ENCODE measurements at regions not wholly inside any gene's neighbourhood (a gene's known extent, or its start where the extent isn't known, plus 50 kb on each side); places are given as distances from the start of the nearest gene placed in this dataset.

GRCh38 chr7:118327174-118327573 is 102.7 kb downstream of the ANKRD7 start:
- WGBS, 2 experiments: 95 to 100% methylated on average over 2 of the region's 2 CpGs
- H3K27me3 ChIP-seq (ENCODE audit: control insufficient read depth, insufficient read depth, low read length, poor library complexity, severe bottlenecking): no peaks in the 10 kb centered on the region
- no peak overlapping the region for H3K27ac ChIP-seq (ENCODE audit: insufficient read depth, low read depth, low read length, poor library complexity, severe bottlenecking)
- H3K4me3 ChIP-seq (ENCODE audit: insufficient read depth, low read depth, low read length): no peak overlapping the region
- H3K9me3 ChIP-seq (ENCODE audit: control insufficient read depth, low read length): no peaks in the 10 kb centered on the region
- H3K36me3 ChIP-seq (ENCODE audit: control insufficient read depth, insufficient read depth, low read length): no peaks in the 10 kb centered on the region
- H3K4me1 ChIP-seq (ENCODE audit: control insufficient read depth, insufficient read depth, low read length): no peaks in the 10 kb centered on the region

DNA sequence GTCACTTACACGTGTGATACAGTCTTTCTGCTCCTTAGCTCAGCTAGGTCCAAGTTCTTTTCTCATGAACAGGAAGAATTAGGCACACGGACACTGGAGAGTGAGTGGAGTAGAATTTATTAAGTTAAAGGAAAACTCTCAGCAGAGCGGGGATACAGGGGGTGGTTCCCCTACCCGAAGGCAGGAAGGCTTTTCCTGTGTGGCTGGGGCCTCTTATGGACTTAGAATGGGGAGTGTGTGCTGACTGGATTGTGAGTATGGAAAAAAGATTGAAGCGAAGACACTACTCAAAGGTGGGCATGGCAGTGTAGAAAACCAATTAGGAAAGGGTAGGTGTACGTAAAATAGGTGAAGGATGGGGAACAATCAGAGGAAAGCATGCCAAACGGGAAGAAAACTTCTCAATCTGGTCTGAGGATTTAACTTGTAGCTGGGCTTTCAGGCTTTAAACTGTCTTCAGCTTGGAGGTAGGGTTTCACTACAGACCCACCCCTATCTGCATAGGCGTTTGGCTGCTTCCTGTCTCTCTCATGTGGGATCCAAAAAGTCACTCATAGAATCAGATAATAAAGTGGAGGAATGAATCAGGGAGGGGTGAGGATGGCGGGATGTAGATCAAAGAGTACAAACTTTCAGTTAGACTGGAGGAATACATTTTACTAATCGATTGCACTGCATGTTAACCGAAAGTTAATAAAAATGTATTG is 104.2 kb downstream of the ANKRD7 start:
- H3K4me1 ChIP-seq (ENCODE audit: control insufficient read depth, insufficient read depth, low read length): no peaks in the 10 kb centered on the region
- H3K36me3 ChIP-seq (ENCODE audit: control insufficient read depth, insufficient read depth, low read length): no peaks in the 10 kb centered on the region
- H3K4me3 ChIP-seq (ENCODE audit: insufficient read depth, low read depth, low read length): no peak overlapping the region
- no peaks in the 10 kb centered on the region for H3K27me3 ChIP-seq (ENCODE audit: control insufficient read depth, insufficient read depth, low read length, poor library complexity, severe bottlenecking)
- 89 to 90% methylated on average over 9 of the region's 11 CpGs for WGBS, 2 experiments
- H3K9me3 ChIP-seq (ENCODE audit: control insufficient read depth, low read length): no peaks in the 10 kb centered on the region
- H3K27ac ChIP-seq (ENCODE audit: insufficient read depth, low read depth, low read length, poor library complexity, severe bottlenecking): no peak overlapping the region

GRCh38 chr7:118330388-118330787 is 105.9 kb downstream of the ANKRD7 start:
- 74 to 87% methylated on average over 3 of the region's 3 CpGs for WGBS, 2 experiments
- Histone ChIP-seq H3K4me3 (ENCODE audit: insufficient read depth, low read depth, low read length) (no peak overlapping the region), H3K27me3 (ENCODE audit: control insufficient read depth, insufficient read depth, low read length, poor library complexity, severe bottlenecking) (no peaks in the 10 kb centered on the region), H3K27ac (ENCODE audit: insufficient read depth, low read depth, low read length, poor library complexity, severe bottlenecking) (no peak overlapping the region), H3K9me3 (ENCODE audit: control insufficient read depth, low read length) (no peaks in the 10 kb centered on the region), H3K4me1 (ENCODE audit: control insufficient read depth, insufficient read depth, low read length) (no peaks in the 10 kb centered on the region), H3K36me3 (ENCODE audit: control insufficient read depth, insufficient read depth, low read length) (no peaks in the 10 kb centered on the region)

- no peak overlapping the region for H3K4me3 ChIP-seq (ENCODE audit: insufficient read depth, low read depth, low read length)
- no peak overlapping the region for H3K27ac ChIP-seq (ENCODE audit: insufficient read depth, low read depth, low read length, poor library complexity, severe bottlenecking)
- no peaks in the 10 kb centered on the region for H3K27me3 ChIP-seq (ENCODE audit: control insufficient read depth, insufficient read depth, low read length, poor library complexity, severe bottlenecking)
- H3K9me3 ChIP-seq (ENCODE audit: control insufficient read depth, low read length): no peaks in the 10 kb centered on the region
- H3K36me3 ChIP-seq (ENCODE audit: control insufficient read depth, insufficient read depth, low read length): no peaks in the 10 kb centered on the region
- no peaks in the 10 kb centered on the region for H3K4me1 ChIP-seq (ENCODE audit: control insufficient read depth, insufficient read depth, low read length)
Measured at GRCh38 chr7:118346748-118347147, 122.2 kb downstream of the ANKRD7 start.

DNA sequence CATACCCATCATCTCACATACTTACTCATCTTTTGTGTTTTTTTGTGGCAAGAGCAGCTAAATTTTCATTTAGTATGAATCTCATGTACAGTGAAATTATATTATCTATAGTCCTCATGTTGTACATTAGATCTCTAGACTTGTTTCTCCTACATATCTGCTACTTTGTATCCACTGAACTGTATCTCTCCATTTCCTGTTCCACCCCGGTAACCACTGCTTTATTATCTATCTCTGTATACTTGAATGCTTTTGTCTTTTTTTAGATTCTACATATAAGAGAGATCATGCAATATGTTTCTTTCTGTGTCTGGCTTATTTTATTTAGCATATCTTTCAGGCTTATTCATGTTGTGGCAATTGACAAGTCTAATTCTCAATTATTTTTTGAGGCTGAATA is 125.1 kb downstream of the ANKRD7 start:
- WGBS, 2 experiments: no CpG with 5 or more reads among the region's 1 CpG
- Histone ChIP-seq H3K27ac (ENCODE audit: insufficient read depth, low read depth, low read length, poor library complexity, severe bottlenecking) (no peak overlapping the region), H3K4me1 (ENCODE audit: control insufficient read depth, insufficient read depth, low read length) (no peaks in the 10 kb centered on the region)

DNA sequence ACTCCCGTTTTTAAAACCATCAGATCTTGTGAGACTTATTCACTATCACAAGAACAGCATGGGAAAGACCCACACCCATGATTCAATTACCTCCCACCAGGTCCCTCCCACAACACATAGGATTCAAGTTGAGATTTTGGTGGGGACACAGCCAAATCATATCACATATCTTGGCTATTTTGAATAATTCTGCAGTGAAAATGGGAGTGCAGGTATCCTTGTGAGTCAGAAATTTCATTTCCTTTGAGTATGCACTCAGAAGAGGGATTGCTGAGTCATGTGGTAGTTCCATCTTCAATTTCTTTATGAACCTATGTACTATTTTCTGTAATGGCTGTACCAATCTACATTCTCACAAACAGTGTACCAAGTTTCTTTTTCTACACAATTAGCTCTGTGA is 125.8 kb downstream of the ANKRD7 start:
- WGBS, 2 experiments: 88 to 94% methylated on average over 1 of the region's 1 CpG
- Histone ChIP-seq H3K4me1 (ENCODE audit: control insufficient read depth, insufficient read depth, low read length) (no peaks in the 10 kb centered on the region), H3K27me3 (ENCODE audit: control insufficient read depth, insufficient read depth, low read length, poor library complexity, severe bottlenecking) (no peaks in the 10 kb centered on the region), H3K36me3 (ENCODE audit: control insufficient read depth, insufficient read depth, low read length) (no peaks in the 10 kb centered on the region), H3K27ac (ENCODE audit: insufficient read depth, low read depth, low read length, poor library complexity, severe bottlenecking) (no peak overlapping the region), H3K4me3 (ENCODE audit: insufficient read depth, low read depth, low read length) (no peak overlapping the region), H3K9me3 (ENCODE audit: control insufficient read depth, low read length) (no peaks in the 10 kb centered on the region)

More for the DNA sequence above, 125.1 kb downstream of the ANKRD7 start:
- no peak overlapping the region for H3K4me3 ChIP-seq (ENCODE audit: insufficient read depth, low read depth, low read length)
- no peaks in the 10 kb centered on the region for H3K27me3 ChIP-seq (ENCODE audit: control insufficient read depth, insufficient read depth, low read length, poor library complexity, severe bottlenecking)
- no peaks in the 10 kb centered on the region for H3K9me3 ChIP-seq (ENCODE audit: control insufficient read depth, low read length)
- H3K36me3 ChIP-seq (ENCODE audit: control insufficient read depth, insufficient read depth, low read length): no peaks in the 10 kb centered on the region

DNA sequence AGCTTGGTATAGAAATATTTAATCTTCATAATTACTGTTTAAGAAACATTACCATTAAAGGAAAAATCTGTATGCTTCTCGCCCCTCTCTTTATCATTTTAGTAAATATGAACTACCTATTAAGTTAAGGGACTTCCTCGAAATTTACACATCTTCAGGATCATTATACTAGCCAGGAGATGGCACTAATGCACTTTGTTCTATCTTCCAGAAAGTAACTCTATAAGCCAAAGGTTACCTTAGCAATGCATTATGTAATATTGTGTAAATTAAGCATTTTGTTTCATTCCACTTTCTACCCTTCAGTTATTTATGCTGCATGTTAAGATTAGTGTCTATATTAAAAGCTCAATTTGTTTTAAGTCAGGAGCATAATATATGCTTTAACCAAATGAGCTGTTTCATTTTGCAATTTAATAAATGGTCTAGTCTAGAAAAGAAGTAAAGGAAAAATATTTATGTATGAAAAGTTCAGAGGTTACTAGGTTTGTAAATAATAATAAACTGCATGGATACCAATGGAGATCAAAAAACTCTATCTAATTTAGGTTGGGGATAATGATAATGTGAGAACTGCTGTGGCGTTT is 128.5 kb downstream of the ANKRD7 start:
- H3K27me3 ChIP-seq (ENCODE audit: control insufficient read depth, insufficient read depth, low read length, poor library complexity, severe bottlenecking): no peaks in the 10 kb centered on the region
- H3K36me3 ChIP-seq (ENCODE audit: control insufficient read depth, insufficient read depth, low read length): no peaks in the 10 kb centered on the region
- H3K27ac ChIP-seq (ENCODE audit: insufficient read depth, low read depth, low read length, poor library complexity, severe bottlenecking): no peak overlapping the region
- 74% methylated on average over 3 of the region's 3 CpGs; no CpG with 5 or more reads in 1 of the 2 experiments for WGBS, 2 experiments
- H3K4me1 ChIP-seq (ENCODE audit: control insufficient read depth, insufficient read depth, low read length): no peaks in the 10 kb centered on the region
- H3K9me3 ChIP-seq (ENCODE audit: control insufficient read depth, low read length): no peaks in the 10 kb centered on the region
- no peak overlapping the region for H3K4me3 ChIP-seq (ENCODE audit: insufficient read depth, low read depth, low read length)

DNA sequence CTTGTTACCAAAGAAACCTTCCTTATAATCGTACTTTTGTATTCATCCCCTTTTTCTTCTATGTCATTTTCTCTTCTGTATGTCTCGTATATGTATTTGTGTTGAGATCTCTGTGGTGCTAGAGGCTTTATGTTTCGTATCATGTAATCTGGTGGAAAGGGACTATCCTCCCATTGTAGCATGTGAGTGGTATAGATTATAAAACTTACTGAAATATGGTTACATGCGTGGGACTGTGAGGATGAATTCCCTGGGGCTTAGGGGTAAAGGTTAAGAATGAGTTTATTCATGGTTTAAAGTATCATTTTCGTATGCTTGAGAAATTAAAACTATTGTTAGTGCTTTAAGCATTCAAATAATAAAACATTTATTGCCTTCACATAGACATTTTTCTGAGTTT is 141.9 kb downstream of the ANKRD7 start:
- 94 to 95% methylated on average over 2 to 4 of the region's 5 CpGs for WGBS, 2 experiments
- Histone ChIP-seq H3K9me3 (ENCODE audit: control insufficient read depth, low read length) (no peaks in the 10 kb centered on the region), H3K4me3 (ENCODE audit: insufficient read depth, low read depth, low read length) (no peak overlapping the region), H3K27me3 (ENCODE audit: control insufficient read depth, insufficient read depth, low read length, poor library complexity, severe bottlenecking) (no peaks in the 10 kb centered on the region), H3K27ac (ENCODE audit: insufficient read depth, low read depth, low read length, poor library complexity, severe bottlenecking) (no peak overlapping the region), H3K36me3 (ENCODE audit: control insufficient read depth, insufficient read depth, low read length) (no peaks in the 10 kb centered on the region), H3K4me1 (ENCODE audit: control insufficient read depth, insufficient read depth, low read length) (no peaks in the 10 kb centered on the region)

DNA sequence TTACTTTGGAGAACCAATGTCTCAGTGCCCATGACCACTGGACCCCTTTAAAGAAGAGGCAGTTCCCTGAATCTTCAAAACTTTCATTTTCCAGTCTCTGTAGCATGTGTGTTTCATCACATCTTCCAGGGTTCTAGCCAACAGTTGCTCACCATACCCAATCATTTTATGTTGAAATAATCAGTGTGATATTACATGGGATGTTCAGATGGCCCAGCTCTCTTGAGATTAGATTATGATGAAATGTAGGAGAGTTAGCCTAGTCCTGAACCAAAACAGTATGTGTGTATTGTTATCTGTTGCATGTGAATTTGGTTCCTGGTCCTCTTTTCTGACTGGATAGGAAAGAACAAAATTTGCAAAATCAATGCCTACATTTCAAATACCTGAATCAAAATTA is 144.5 kb downstream of the ANKRD7 start:
- no peaks in the 10 kb centered on the region for H3K4me1 ChIP-seq (ENCODE audit: control insufficient read depth, insufficient read depth, low read length)

GRCh38 chr7:118369987-118370386 is 145.5 kb downstream of the ANKRD7 start:
- 96% methylated on average over 3 of the region's 3 CpGs for WGBS, 2 experiments
- no peak overlapping the region for H3K27ac ChIP-seq (ENCODE audit: insufficient read depth, low read depth, low read length, poor library complexity, severe bottlenecking)
- no peaks in the 10 kb centered on the region for H3K4me1 ChIP-seq (ENCODE audit: control insufficient read depth, insufficient read depth, low read length)
- no peaks in the 10 kb centered on the region for H3K9me3 ChIP-seq (ENCODE audit: control insufficient read depth, low read length)
- no peak overlapping the region for H3K4me3 ChIP-seq (ENCODE audit: insufficient read depth, low read depth, low read length)
- H3K36me3 ChIP-seq (ENCODE audit: control insufficient read depth, insufficient read depth, low read length): no peaks in the 10 kb centered on the region
- H3K27me3 ChIP-seq (ENCODE audit: control insufficient read depth, insufficient read depth, low read length, poor library complexity, severe bottlenecking): no peaks in the 10 kb centered on the region

More for the DNA sequence above, 144.5 kb downstream of the ANKRD7 start:
- H3K27ac ChIP-seq (ENCODE audit: insufficient read depth, low read depth, low read length, poor library complexity, severe bottlenecking): no peak overlapping the region
- H3K4me3 ChIP-seq (ENCODE audit: insufficient read depth, low read depth, low read length): no peak overlapping the region
- H3K36me3 ChIP-seq (ENCODE audit: control insufficient read depth, insufficient read depth, low read length): no peaks in the 10 kb centered on the region
- H3K9me3 ChIP-seq (ENCODE audit: control insufficient read depth, low read length): no peaks in the 10 kb centered on the region
- H3K27me3 ChIP-seq (ENCODE audit: control insufficient read depth, insufficient read depth, low read length, poor library complexity, severe bottlenecking): no peaks in the 10 kb centered on the region

Data from ectodermal cell (in vitro differentiated cells).